ENCODE measurements at regions not wholly inside any gene's neighbourhood (a gene's known extent, or its start where the extent isn't known, plus 50 kb on each side); places are given as distances from the start of the nearest gene placed in this dataset.

DNA sequence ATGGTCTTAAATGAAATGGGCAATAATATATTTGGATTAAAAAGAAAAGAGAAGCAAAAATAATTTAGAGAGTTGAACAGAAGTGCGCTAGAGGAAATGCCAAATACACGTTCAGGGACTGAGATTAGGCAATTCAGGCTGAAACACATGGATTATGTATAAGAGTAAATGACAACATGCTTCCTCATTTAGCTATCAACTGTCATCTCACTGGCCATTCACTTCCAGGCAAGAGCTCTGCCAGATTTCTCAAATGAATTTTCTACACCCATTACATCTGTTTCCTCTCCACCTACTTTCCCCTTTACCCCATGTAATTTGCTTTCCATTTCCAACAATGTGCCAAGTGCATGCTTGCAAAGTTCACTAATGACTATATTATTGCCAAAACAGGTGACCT, 582.4 kb downstream of the LTN1 start:
- Mint-ChIP-seq H3K4me3 (no peak overlapping the region), H3K27me3 (no peaks in the 10 kb centered on the region), H3K9me3 (no peaks in the 10 kb centered on the region), H3K36me3 (ENCODE audit: low read depth) (no peaks in the 10 kb centered on the region), H3K27ac (no peak overlapping the region), H3K4me1 (no peaks in the 10 kb centered on the region)
- DNase-seq, result no peak
- no peak for ATAC-seq (ENCODE audit: low read depth)
- ChIA-PET CTCF (no interaction called here), POLR2A (no interaction called here)
- intact Hi-C loops (cut with micrococcal nuclease), result no loop called here
- TF ChIP-seq, protein P1, sequence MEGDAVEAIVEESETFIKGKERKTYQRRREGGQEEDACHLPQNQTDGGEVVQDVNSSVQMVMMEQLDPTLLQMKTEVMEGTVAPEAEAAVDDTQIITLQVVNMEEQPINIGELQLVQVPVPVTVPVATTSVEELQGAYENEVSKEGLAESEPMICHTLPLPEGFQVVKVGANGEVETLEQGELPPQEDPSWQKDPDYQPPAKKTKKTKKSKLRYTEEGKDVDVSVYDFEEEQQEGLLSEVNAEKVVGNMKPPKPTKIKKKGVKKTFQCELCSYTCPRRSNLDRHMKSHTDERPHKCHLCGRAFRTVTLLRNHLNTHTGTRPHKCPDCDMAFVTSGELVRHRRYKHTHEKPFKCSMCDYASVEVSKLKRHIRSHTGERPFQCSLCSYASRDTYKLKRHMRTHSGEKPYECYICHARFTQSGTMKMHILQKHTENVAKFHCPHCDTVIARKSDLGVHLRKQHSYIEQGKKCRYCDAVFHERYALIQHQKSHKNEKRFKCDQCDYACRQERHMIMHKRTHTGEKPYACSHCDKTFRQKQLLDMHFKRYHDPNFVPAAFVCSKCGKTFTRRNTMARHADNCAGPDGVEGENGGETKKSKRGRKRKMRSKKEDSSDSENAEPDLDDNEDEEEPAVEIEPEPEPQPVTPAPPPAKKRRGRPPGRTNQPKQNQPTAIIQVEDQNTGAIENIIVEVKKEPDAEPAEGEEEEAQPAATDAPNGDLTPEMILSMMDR (IDR thresholded peaks at IDR 0.05), result no peak

DNA sequence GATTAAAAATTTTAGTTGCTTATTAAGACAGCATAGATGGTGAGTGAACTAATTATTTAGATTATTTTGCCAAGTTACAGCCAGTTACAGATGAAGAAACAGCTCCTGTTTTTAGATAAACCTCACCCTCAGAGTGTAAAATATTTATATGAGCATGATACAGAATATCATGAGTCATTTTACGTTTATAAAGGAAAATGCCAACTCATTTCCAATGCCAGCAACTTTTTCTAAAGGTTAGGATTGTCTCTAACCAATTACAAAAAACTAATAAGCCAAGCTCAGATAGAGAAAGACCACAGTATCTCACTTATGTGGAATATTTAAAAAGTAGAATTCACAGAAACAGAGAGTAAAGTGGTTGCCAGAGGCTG, 590.1 kb downstream of the LTN1 start:
- DNase-seq (no peak), ATAC-seq (ENCODE audit: low read depth) (no peak)
- TF ChIP-seq, protein P1 (IDR thresholded peaks at IDR 0.05), result no peak
- no peak overlapping the region for H3K27ac Mint-ChIP-seq
- H3K9me3 Mint-ChIP-seq, result peaks cover 3% of the 10 kb centered on the region
- no peaks in the 10 kb centered on the region for H3K27me3 Mint-ChIP-seq
- CTCF ChIA-PET, result no interaction called here
- POLR2A ChIA-PET, result no interaction called here
- no peaks in the 10 kb centered on the region for H3K4me1 Mint-ChIP-seq
- no peaks in the 10 kb centered on the region for H3K36me3 Mint-ChIP-seq (ENCODE audit: low read depth)
- intact Hi-C loops (cut with micrococcal nuclease), result no loop called here
- no peak overlapping the region for H3K4me3 Mint-ChIP-seq

DNA sequence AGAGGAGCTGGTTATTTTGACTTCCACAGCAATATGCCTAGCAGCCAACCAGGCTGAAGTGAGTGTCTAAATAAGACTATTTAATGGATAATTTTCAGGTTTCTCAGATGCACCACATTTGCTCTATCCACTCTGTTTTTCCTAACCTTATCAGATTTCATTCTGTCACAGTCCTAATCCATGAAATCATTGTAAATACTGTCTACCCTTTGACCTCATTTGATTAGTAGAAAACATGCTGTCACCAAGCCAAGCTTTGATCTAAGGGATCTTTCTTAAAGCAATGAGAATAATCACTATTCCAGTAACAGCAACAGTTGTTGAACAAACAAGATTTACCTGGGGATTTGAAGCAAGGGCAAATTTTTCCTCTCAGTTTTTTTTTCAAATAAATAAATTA, 595.6 kb downstream of the LTN1 start:
- ChIA-PET POLR2A (no interaction called here), CTCF (no interaction called here)
- Mint-ChIP-seq H3K9me3 (peaks cover 6% of the 10 kb centered on the region), H3K36me3 (ENCODE audit: low read depth) (no peaks in the 10 kb centered on the region), H3K27ac (no peak overlapping the region), H3K4me1 (no peaks in the 10 kb centered on the region), H3K27me3 (no peaks in the 10 kb centered on the region), H3K4me3 (no peak overlapping the region)
- intact Hi-C loops (cut with micrococcal nuclease), result no loop called here
- TF ChIP-seq, protein P1 (IDR thresholded peaks at IDR 0.05), result no peak
- DNase-seq (no peak), ATAC-seq (ENCODE audit: low read depth) (no peak)

DNA sequence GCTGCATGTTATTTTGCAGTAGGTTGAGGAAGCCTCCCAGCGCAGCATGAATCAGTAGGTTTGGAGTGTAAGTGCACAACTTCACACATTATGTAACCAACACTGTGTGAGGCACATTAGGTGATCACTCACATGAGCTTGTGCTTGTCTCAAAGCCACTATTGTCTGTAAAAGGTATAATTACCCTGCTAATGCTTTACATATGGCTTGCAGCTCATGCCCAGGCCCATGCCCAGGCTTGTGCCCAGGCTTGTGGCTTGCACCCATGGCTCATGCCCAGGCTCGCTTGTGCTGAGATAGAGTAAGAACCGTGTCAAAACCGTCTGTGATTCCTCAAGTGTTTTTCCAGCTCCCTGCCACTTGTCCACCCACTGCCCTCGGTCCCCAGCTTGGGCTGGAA, 596.3 kb downstream of the LTN1 start:
- intact Hi-C loops (cut with micrococcal nuclease), result no loop called here
- POLR2A ChIA-PET, result no interaction called here
- Mint-ChIP-seq H3K27me3 (no peaks in the 10 kb centered on the region), H3K36me3 (ENCODE audit: low read depth) (no peaks in the 10 kb centered on the region), H3K4me3 (no peak overlapping the region), H3K9me3 (peaks cover 6% of the 10 kb centered on the region), H3K4me1 (no peaks in the 10 kb centered on the region), H3K27ac (no peak overlapping the region)
- CTCF ChIA-PET, result no interaction called here
- TF ChIP-seq, protein P1 (IDR thresholded peaks at IDR 0.05), result no peak
- ATAC-seq (ENCODE audit: low read depth) (no peak), DNase-seq (no peak)

DNA sequence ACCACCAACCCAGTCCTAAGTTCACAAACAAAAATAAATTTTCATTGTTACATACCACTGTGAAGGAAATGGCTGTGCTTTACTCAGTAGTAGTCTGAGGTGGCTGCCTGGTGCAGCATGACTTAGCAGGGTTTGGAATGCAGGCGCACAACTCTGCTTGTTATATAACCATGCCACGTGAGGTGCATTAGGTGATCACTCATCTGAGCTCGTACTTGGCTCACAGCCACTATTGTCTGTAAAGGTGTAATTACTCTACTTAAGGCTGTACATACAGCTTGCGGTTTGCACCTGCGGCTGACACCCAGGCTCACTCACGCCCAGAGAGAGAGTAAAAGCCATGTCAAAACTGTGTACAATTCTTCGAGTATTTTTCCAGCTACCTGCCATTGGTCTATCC, 599.4 kb downstream of the LTN1 start:
- no peak for DNase-seq
- ChIA-PET POLR2A (no interaction called here), CTCF (no interaction called here)

More for the DNA sequence above, 599.4 kb downstream of the LTN1 start:
- Mint-ChIP-seq H3K9me3 (peaks cover 6% of the 10 kb centered on the region), H3K36me3 (ENCODE audit: low read depth) (no peaks in the 10 kb centered on the region), H3K4me3 (no peak overlapping the region), H3K27me3 (no peaks in the 10 kb centered on the region), H3K4me1 (no peaks in the 10 kb centered on the region), H3K27ac (no peak overlapping the region)
- TF ChIP-seq, protein P1 (IDR thresholded peaks at IDR 0.05), result no peak
- intact Hi-C loops (cut with micrococcal nuclease), result no loop called here
- no peak for ATAC-seq (ENCODE audit: low read depth)

All from activated B cell treated with CpG ODN at 0.5 μM for 24 hours (primary cell).